ENCODE measurements at regions not wholly inside any gene's neighbourhood (a gene's known extent, or its start where the extent isn't known, plus 50 kb on each side); places are given as distances from the start of the nearest gene placed in this dataset.
A peak's percentile ranks its signal among the peaks of the same experiment; 100 is the strongest.

DNA sequence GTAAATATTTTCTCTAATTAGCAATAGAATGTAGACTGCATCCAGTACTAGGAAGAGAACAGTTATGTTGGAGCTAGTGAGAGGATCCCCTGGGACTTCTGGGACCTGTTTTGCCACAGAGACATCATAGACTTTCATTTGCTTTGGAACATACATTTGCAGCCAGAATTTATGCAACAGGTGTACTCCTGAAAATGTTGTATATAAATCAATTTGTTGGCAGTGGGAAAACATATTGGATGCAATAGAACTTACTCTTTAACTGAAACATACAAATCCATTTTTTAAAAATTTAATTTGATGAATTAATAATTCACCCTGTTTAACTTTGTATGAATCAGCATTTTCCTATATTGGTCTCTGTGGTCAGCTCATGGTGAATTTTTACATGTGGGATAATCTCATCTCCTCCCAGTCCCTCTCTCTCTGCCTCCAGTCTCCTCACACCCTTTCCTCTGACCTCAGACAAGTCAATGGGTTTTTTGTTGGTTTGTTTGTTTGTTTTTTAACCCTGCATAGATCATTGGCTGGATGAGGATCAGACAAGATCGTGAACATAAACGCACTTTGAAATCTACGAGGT, 263.0 kb downstream of the LPIN1 start:
- Histone ChIP-seq H3K27ac (no peak overlapping the region), H3K4me3 (no peak overlapping the region), H3K4me1 (peaks cover 12% of the 10 kb centered on the region; the same call in 1 of the 3 replicates), H3K4me2 (no peak overlapping the region), H3K9me3 (0 out of 3 replicates have a peak, but pooled peaks cover 5% of the 10 kb centered on the region)
- DNase-seq (ENCODE audit: low read depth in 1 of 2, low spot score in 1 of 2) (no peak), ATAC-seq (no peak), FAIRE-seq (no peak)
- no peak for TF ChIP-seq CHD2 (IDR thresholded peaks at IDR 0.05; ENCODE audit: low read length, partially characterized antibody)
- peak; percentile 77 for TF ChIP-seq MAFK (IDR thresholded peaks at IDR 0.05; ENCODE audit: partially characterized antibody)
- CTCF ChIA-PET: interaction anchor here (0.9 kb wide), 1 partner anchor 146 kb away, joined by 4 read pairs; no protein-coding TSS in a partner anchor
- POLR2A ChIA-PET: no interaction called here
- WGBS (ENCODE audit: missing lambda C conversion rate): 55% methylated on average over 3 of the region's 3 CpGs

DNA sequence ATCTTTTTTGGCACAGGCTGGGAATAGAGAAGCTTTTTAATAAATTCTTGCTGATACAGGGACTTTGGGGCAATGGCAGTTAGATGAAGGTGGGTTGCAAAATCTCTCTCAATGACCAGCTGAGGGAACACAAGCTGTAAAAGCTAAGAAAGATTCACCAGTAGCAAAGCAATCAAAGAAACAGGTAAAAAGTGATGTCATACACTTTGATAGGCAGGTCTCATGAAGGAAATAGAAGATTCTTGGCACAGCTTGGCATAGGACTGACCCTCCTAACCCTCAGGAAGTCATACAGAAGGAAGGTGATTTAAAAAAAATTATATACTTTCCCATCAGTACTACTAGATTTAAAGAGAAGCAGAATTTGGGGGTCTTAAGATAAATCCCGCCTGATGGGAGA, 263.6 kb downstream of the LPIN1 start:
- Histone ChIP-seq H3K4me2 (no peak overlapping the region), H3K9me3 (0 out of 3 replicates have a peak, but pooled peaks cover 5% of the 10 kb centered on the region), H3K4me1 (peaks cover 12% of the 10 kb centered on the region; the same call in 1 of the 3 replicates), H3K4me3 (no peak overlapping the region), H3K27ac (no peak overlapping the region)
- POLR2A ChIA-PET: no interaction called here
- FAIRE-seq (no peak), DNase-seq (ENCODE audit: low read depth in 1 of 2, low spot score in 1 of 2) (no peak), ATAC-seq (no peak)
- CTCF ChIA-PET: interaction anchor here (0.9 kb wide), 1 partner anchor 147 kb away, joined by 4 read pairs; no protein-coding TSS in a partner anchor
- 67% methylated on average over 1 of the region's 1 CpG for WGBS (ENCODE audit: missing lambda C conversion rate)
- TF ChIP-seq ZFP36 (IDR thresholded peaks at IDR 0.05; ENCODE audit: borderline replicate concordance, partially characterized antibody): no peak

DNA sequence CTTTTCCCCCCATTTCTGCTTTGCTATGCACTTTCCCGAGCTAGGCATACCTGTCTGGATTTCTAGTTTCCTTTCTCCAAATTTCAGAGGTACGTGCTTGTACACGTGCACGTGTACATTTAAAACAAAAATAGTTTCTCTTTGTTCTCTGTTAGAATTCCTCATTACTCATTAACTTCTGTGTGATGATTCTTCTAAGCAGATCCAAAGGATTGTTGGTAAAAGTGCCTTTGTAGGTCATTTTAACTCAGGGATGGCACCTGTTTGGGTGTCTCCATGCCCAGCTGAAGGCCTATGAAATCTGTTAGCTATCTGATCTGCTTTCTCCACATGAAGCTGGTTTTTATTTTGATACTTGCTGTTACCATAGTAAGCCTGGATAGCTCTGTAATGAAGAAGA, 264.3 kb downstream of the LPIN1 start:
- no peak overlapping the region for H3K27ac ChIP-seq
- peaks cover 12% of the 10 kb centered on the region; the same call in 1 of the 3 replicates for H3K4me1 ChIP-seq
- H3K9me3 ChIP-seq: 0 out of 3 replicates have a peak, but pooled peaks cover 5% of the 10 kb centered on the region
- FAIRE-seq (no peak), ATAC-seq (no peak), DNase-seq (ENCODE audit: low read depth in 1 of 2, low spot score in 1 of 2) (no peak)
- no peak for TF ChIP-seq MAZ (IDR thresholded peaks at IDR 0.05; ENCODE audit: borderline replicate concordance, low read depth, low read length)
- peak; percentile 32 for TF ChIP-seq MAFK (IDR thresholded peaks at IDR 0.05; ENCODE audit: partially characterized antibody)
- CTCF ChIA-PET: no interaction called here
- no peak overlapping the region for H3K4me3 ChIP-seq
- 14% methylated on average over 4 of the region's 4 CpGs for WGBS (ENCODE audit: missing lambda C conversion rate)
- H3K4me2 ChIP-seq: no peak overlapping the region
- POLR2A ChIA-PET: no interaction called here

DNA sequence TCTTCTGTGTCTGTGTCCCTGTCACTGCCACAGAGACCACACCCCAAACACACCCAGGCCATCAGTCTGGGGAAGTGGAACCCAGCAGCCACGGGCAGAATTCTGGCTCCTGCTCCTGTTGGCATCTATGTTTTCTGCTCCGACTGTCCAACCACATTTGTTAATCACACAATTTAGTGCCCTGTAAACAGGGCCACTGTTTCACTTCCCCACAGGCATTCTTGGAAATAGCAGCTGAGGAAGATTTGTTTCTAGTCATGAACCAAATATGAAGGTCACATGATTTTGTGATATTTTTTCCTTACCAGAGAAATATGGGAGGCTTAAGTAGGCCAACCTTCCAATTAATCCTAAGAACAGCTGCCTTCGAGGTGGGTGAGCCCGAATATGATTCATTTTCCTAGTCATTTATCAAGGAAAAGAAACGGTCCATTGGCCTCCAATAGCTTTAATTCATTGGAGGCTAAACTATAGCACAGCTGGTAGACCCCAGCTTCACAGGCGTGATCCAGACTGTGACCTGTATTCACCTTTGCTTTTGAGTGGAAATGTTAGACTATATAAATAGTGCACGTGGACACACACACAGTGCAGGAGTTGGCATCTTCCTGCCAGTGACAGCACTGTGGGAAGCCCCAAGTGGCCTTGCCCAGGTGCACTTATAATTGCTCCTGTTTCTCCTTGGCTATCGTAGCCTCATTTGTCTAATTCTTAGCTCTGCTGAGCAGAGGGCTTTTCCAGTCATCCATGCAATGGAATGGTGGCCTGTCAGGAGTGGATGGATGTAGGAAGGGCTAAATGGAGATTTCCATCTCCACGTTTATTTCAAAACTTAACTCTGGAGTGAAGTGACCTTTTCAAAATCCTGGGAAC, 267.9 kb downstream of the LPIN1 start:
- TF ChIP-seq SMC3 (IDR thresholded peaks at IDR 0.05): no peak
- TF ChIP-seq MYC (IDR thresholded peaks at IDR 0.05; ENCODE audit: borderline replicate concordance, low read length): no peak
- TF ChIP-seq ZNF302 (CRISPR knock-in tag; IDR thresholded peaks at IDR 0.05): no peak
- TF ChIP-seq ZC3H11A (IDR thresholded peaks at IDR 0.05): no peak
- no peak for TF ChIP-seq HOXB5 (CRISPR knock-in tag; IDR thresholded peaks at IDR 0.05)
- no peak for TF ChIP-seq RAD21 (conservative IDR thresholded peaks at IDR 0.05 in 1 of 2, IDR thresholded peaks at IDR 0.05 in 1 of 2)
- no peak for TF ChIP-seq KDM5A (IDR thresholded peaks at IDR 0.05)
- TF ChIP-seq RCOR1 (IDR thresholded peaks at IDR 0.05; ENCODE audit: low read depth, low read length): no peak
- TF ChIP-seq FOXS1 (CRISPR knock-in tag; IDR thresholded peaks at IDR 0.05): no peak
- no peak for TF ChIP-seq HEYL (CRISPR knock-in tag; IDR thresholded peaks at IDR 0.05)
- no peak for TF ChIP-seq MAFK (IDR thresholded peaks at IDR 0.05; ENCODE audit: partially characterized antibody)
- TF ChIP-seq, protein P1, sequence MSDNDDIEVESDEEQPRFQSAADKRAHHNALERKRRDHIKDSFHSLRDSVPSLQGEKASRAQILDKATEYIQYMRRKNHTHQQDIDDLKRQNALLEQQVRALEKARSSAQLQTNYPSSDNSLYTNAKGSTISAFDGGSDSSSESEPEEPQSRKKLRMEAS (IDR thresholded peaks at IDR 0.05): no peak
- TF ChIP-seq, protein P2, sequence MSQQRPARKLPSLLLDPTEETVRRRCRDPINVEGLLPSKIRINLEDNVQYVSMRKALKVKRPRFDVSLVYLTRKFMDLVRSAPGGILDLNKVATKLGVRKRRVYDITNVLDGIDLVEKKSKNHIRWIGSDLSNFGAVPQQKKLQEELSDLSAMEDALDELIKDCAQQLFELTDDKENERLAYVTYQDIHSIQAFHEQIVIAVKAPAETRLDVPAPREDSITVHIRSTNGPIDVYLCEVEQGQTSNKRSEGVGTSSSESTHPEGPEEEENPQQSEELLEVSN (IDR thresholded peaks at IDR 0.05; ENCODE audit: borderline replicate concordance, low read depth): no peak
- TF ChIP-seq, protein P3, sequence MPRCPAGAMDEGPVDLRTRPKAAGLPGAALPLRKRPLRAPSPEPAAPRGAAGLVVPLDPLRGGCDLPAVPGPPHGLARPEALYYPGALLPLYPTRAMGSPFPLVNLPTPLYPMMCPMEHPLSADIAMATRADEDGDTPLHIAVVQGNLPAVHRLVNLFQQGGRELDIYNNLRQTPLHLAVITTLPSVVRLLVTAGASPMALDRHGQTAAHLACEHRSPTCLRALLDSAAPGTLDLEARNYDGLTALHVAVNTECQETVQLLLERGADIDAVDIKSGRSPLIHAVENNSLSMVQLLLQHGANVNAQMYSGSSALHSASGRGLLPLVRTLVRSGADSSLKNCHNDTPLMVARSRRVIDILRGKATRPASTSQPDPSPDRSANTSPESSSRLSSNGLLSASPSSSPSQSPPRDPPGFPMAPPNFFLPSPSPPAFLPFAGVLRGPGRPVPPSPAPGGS (IDR thresholded peaks at IDR 0.05): no peak
- no peak for TF ChIP-seq HDAC2 (IDR thresholded peaks at IDR 0.05)
- TF ChIP-seq TP53 (CRISPR knock-in tag; IDR thresholded peaks at IDR 0.05): no peak
- no peak for TF ChIP-seq ZSCAN20 (CRISPR knock-in tag; IDR thresholded peaks at IDR 0.05)
- no peak for TF ChIP-seq SREBF2 (IDR thresholded peaks at IDR 0.05)
- TF ChIP-seq NFE2L2 (conservative IDR thresholded peaks at IDR 0.05; ENCODE audit: low read length): no peak
- CTCF ChIA-PET: no interaction called here
- POLR2A ChIA-PET: interaction anchor here (0.6 kb wide), 1 partner anchor 702 kb away, joined by 3 read pairs; no protein-coding TSS in a partner anchor
- DNase-seq (ENCODE audit: low read depth in 1 of 2, low spot score in 1 of 2): no peak
- Histone ChIP-seq H3K4me1 (peaks cover 3% of the 10 kb centered on the region; the same call in 1 of the 3 replicates), H3K27ac (no peak overlapping the region), H3K4me2 (no peak overlapping the region), H3K9me3 (peaks cover 11% of the 10 kb centered on the region; the same call in 1 of the 3 replicates), H3K4me3 (no peak overlapping the region)
- WGBS (ENCODE audit: missing lambda C conversion rate): 10% methylated on average over 9 of the region's 9 CpGs
- ATAC-seq: no peak
- no peak for FAIRE-seq

Measured in A549 (cell line).